PFSK-1 (cell line): ENCODE measurements at regions not wholly inside any gene's neighbourhood (a gene's known extent, or its start where the extent isn't known, plus 50 kb on each side); places are given as distances from the start of the nearest gene placed in this dataset.

ENCODE experiments used
- FOXP2 ChIP-seq: optimal IDR thresholded peaks from 2 replicates; pipeline ENCODE3; 2011; ENCODE audit warnings: borderline replicate concordance, control low read depth, inconsistent platforms; ENCODE audit not compliant: insufficient read depth; ENCODE audit errors: extremely low read length, extremely low read depth
- POLR2AphosphoS5 ChIP-seq: IDR thresholded peaks from 2 replicates; pipeline ENCODE4 v1.6.1; 2012; ENCODE audit warnings: low read depth, mild to moderate bottlenecking, control low read depth, low read length, moderate library complexity
- REST ChIP-seq, 2 experiments: IDR thresholded peaks; 2 replicates each; pipeline versions ENCODE4 v1.6.1 to v1.8.0; 2011 to 2012; ENCODE audit warnings: low read depth in 2 of 2, low read length in 2 of 2, control low read depth in 1 of 2, inconsistent platforms in 1 of 2, mild to moderate bottlenecking in 1 of 2, moderate library complexity in 1 of 2; ENCODE audit not compliant: insufficient read depth in 1 of 2
- SIN3A ChIP-seq: IDR thresholded peaks from 2 replicates; pipeline ENCODE4 v1.6.1; 2012; ENCODE audit warnings: mild to moderate bottlenecking, low read length, moderate library complexity, borderline replicate concordance; ENCODE audit not compliant: insufficient read depth
- TAF1 ChIP-seq: IDR thresholded peaks from 2 replicates; pipeline ENCODE4 v1.6.1; 2012; ENCODE audit warnings: low read length, control low read depth, borderline replicate concordance; ENCODE audit not compliant: insufficient read depth

DNA sequence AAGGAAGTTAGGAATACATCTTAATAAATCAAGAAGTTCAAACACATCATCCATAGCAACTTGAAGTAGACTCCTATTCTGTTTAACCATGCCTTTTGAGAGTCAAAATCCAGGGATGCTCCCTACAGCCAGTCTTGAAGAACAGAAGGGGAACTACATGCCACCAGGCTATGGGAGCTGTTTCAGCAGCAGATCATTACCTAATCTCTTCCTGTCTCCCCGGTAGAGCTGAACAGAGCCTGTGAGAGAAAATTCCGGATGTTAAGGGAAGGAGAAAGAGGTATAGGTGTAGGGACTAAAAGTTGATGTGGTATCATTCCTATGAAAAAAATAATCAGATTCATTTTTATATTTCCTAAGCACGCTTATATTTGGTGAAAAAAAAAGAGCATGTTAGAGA is 352.2 kb downstream of the SPRY1 start:
- no peak for TF ChIP-seq POLR2AphosphoS5
- TF ChIP-seq TAF1 = no peak
- TF ChIP-seq FOXP2 = no peak
- no peak for TF ChIP-seq REST (IDR thresholded peaks at IDR 0.05; ENCODE audit: insufficient read depth in 1 of 2, low read depth in 2 of 2, low read length in 2 of 2)
- no peak for TF ChIP-seq SIN3A

DNA sequence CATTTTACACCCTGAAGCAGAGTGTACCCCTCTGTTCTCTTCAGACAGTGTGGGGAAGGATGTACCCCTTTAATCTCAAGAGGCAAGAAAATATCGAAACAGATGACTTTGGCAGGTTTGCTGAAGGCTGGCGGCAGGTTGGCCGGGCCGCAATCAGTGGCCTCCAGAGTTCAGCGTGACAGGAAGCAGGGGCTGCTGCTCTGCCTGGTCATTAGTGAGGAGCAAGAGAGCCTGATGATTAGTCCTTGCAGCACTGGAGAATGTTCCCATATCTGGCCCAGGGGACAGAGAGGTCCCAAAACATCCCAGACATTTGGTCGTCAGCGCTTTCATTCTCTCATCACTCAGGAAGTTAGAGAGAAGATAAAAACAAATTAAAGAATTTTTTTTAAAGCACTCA is 352.8 kb downstream of the SPRY1 start:
- TF ChIP-seq REST (IDR thresholded peaks at IDR 0.05; ENCODE audit: insufficient read depth in 1 of 2, low read depth in 2 of 2, low read length in 2 of 2) (no peak), TAF1 (no peak), SIN3A (no peak), FOXP2 (no peak), POLR2AphosphoS5 (no peak)

- TF ChIP-seq POLR2AphosphoS5 (no peak), FOXP2 (no peak), SIN3A (no peak)
These were observed 353.4 kb downstream of the SPRY1 start for GRCh38 chr4:123750044-123750443.

- TF ChIP-seq POLR2AphosphoS5 = no peak
- no peak for TF ChIP-seq FOXP2
- no peak for TF ChIP-seq REST (IDR thresholded peaks at IDR 0.05; ENCODE audit: insufficient read depth in 1 of 2, low read depth in 2 of 2, low read length in 2 of 2)
These were observed 359.1 kb downstream of the SPRY1 start for GRCh38 chr4:123755655-123756054.

DNA sequence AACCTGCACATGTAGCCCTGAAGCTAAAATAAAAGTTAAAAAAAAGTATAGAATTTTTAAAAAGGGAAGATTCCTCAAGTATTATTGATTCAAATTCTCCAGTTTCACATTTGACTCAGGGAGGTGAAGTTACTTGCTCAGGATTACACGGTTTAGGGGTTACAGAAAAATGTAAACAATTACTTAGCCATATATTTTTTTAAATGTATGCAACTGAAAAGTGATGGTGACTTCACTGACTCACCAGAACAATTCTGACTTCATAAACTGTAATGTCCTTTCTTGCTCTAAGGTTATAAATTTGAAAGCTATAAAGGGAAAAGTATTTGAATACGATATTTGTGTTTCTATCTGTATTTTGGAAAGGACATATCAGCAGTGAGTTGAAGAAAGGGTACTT is 371.2 kb downstream of the SPRY1 start:
- TF ChIP-seq REST (IDR thresholded peaks at IDR 0.05; ENCODE audit: insufficient read depth in 1 of 2, low read depth in 2 of 2, low read length in 2 of 2) = no peak
- TF ChIP-seq FOXP2 = no peak
- no peak for TF ChIP-seq TAF1
- TF ChIP-seq SIN3A = no peak
- TF ChIP-seq POLR2AphosphoS5 = no peak
